ENCODE measurements at regions not wholly inside any gene's neighbourhood (a gene's known extent, or its start where the extent isn't known, plus 50 kb on each side); places are given as distances from the start of the nearest gene placed in this dataset.

DNA sequence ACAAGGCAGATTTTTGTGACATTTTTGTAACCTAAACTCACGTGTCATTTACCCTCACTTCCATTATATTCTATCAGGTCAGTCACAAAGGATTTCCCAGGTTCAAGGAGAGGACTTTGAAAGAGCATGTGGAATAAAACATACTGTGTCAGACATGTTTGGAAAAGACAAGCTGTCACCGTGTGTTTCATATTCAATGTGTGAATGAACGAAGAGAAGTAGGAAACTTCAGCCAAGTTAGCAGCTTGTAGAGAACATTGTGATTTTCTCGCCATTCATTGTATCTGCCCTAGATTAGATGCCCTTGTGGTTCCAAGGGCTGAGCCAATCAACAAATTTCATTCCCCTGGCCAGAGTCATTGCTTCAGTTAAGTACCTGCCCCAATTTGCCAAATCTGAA is 2288.9 kb upstream of the PCDH20 start:
- no peaks in the 10 kb centered on the region for H4K20me1 ChIP-seq (ENCODE audit: control insufficient read depth, insufficient read depth, insufficient read length)

More for the DNA sequence above, 2288.9 kb upstream of the PCDH20 start:
- Mint-ChIP-seq H3K27ac (no peak overlapping the region), H3K36me3 (ENCODE audit: insufficient read depth in 1 of 3, low read depth in 3 of 3) (no peaks in the 10 kb centered on the region), H3K4me3 (no peak overlapping the region), H3K9me3 (no peaks in the 10 kb centered on the region; a peak in 1 of 5 replicates), H3K4me1 (no peaks in the 10 kb centered on the region), H3K27me3 (ENCODE audit: low read depth) (no peaks in the 10 kb centered on the region)
- DNase-seq, result no peak
- H4K5ac ChIP-seq (ENCODE audit: insufficient read length, low read depth, low read length), result no peak overlapping the region
- H3K23me2 ChIP-seq (ENCODE audit: insufficient read length, low read depth, low read length, poor library complexity, severe bottlenecking), result no peaks in the 10 kb centered on the region
- no peak overlapping the region for H3K4me2 ChIP-seq (ENCODE audit: insufficient read depth, insufficient read length, low read length)
- no peak overlapping the region for H3K9ac ChIP-seq (ENCODE audit: extremely low read depth, insufficient read length, low read length)
- H3K27ac ChIP-seq (ENCODE audit: insufficient read length, low read depth, low read length), result no peak overlapping the region
- no peak overlapping the region for H2BK120ac ChIP-seq (ENCODE audit: low read depth, low read length, poor library complexity, severe bottlenecking)
- no peak overlapping the region for H2BK15ac ChIP-seq (ENCODE audit: low read depth, low read length)
- no peaks in the 10 kb centered on the region for H3K79me2 ChIP-seq (ENCODE audit: insufficient read depth, low read length)
- H3K27me3 ChIP-seq (ENCODE audit: insufficient read depth, low read length), result no peaks in the 10 kb centered on the region
- no peaks in the 10 kb centered on the region for H3K9me3 ChIP-seq (ENCODE audit: control insufficient read depth, low read depth, low read length)
- no peak overlapping the region for H3T11ph ChIP-seq (ENCODE audit: low read length)
- WGBS (ENCODE audit: extremely low coverage, insufficient read length, low lambda C conversion rate), result no CpG with 5 or more reads among the region's 4 CpGs
- no peak overlapping the region for H2AFZ ChIP-seq (ENCODE audit: low read length)
- H2BK5ac ChIP-seq (ENCODE audit: insufficient read length, low read length), result no peak overlapping the region
- H3K79me1 ChIP-seq (ENCODE audit: insufficient read depth, low read depth, low read length, poor library complexity, severe bottlenecking), result no peaks in the 10 kb centered on the region
- no peak overlapping the region for H3K14ac ChIP-seq (ENCODE audit: insufficient read depth, low read length)
- no peak overlapping the region for H3K23ac ChIP-seq (ENCODE audit: insufficient read length, low read depth, low read length)
- no peak overlapping the region for H3K4ac ChIP-seq (ENCODE audit: low read depth, low read length)
- H4K8ac ChIP-seq (replicated peaks; ENCODE audit: insufficient read length, low read depth, low read length), result no peak overlapping the region
- H3K4me1 ChIP-seq (ENCODE audit: insufficient read depth, low read length), result no peaks in the 10 kb centered on the region
- H2BK12ac ChIP-seq (ENCODE audit: insufficient read length, low read depth, low read length), result no peak overlapping the region
- TF ChIP-seq CTCF (conservative IDR thresholded peaks at IDR 0.05), result no peak
- no peak overlapping the region for H3K18ac ChIP-seq (ENCODE audit: insufficient read length, low read depth, low read length)
- no peak overlapping the region for H2AK5ac ChIP-seq (ENCODE audit: insufficient read length, low read length)
- no peak overlapping the region for H3K56ac ChIP-seq (ENCODE audit: insufficient read length, low read depth, low read length)
- H2BK20ac ChIP-seq (ENCODE audit: low read depth, low read length, poor library complexity, severe bottlenecking), result no peak overlapping the region
- H4K91ac ChIP-seq (ENCODE audit: insufficient read length, low read depth, low read length), result no peak overlapping the region
